ENCODE measurements at regions not wholly inside any gene's neighbourhood (a gene's known extent, or its start where the extent isn't known, plus 50 kb on each side); places are given as distances from the start of the nearest gene placed in this dataset.

GRCh38 chr5:74009502-74009901 is 383.5 kb downstream of the ARHGEF28 start:
- Histone ChIP-seq H3K4me2 (ENCODE audit: low read length) (no peak overlapping the region), H2AFZ (ENCODE audit: low read depth, low read length) (no peak overlapping the region), H3K9me2 (ENCODE audit: insufficient read depth, low read length) (no peaks in the 10 kb centered on the region), H3K4me3 (ENCODE audit: low read length) (no peak overlapping the region), H3K36me3 (ENCODE audit: insufficient read depth, low read length) (no peaks in the 10 kb centered on the region), H3K9ac (ENCODE audit: low read length) (no peak overlapping the region), H3K27me3 (ENCODE audit: insufficient read depth, low read depth, low read length) (no peaks in the 10 kb centered on the region), H3F3A (ENCODE audit: insufficient read depth, low read length, poor library complexity, severe bottlenecking) (no peaks in the 10 kb centered on the region), H3K9me3 (ENCODE audit: low read length) (no peaks in the 10 kb centered on the region), H4K20me1 (ENCODE audit: insufficient read depth) (no peaks in the 10 kb centered on the region), H3K79me2 (replicated peaks; ENCODE audit: insufficient read depth, low read length) (no peaks in the 10 kb centered on the region), H3K27ac (ENCODE audit: low read length) (no peak overlapping the region)
- TF ChIP-seq SMC3 (conservative IDR thresholded peaks at IDR 0.05; ENCODE audit: poor library complexity) (no peak), POLR2AphosphoS5 (IDR thresholded peaks at IDR 0.05) (no peak), TAF1 (IDR thresholded peaks at IDR 0.05; ENCODE audit: low read depth) (no peak), MXI1 (conservative IDR thresholded peaks at IDR 0.05; ENCODE audit: poor library complexity, severe bottlenecking) (no peak), REST (IDR thresholded peaks at IDR 0.05; ENCODE audit: borderline replicate concordance) (no peak), RAD21 (conservative IDR thresholded peaks at IDR 0.05) (no peak), EP300 (conservative IDR thresholded peaks at IDR 0.05; ENCODE audit: poor library complexity, severe bottlenecking) (no peak), EZH2 (IDR thresholded peaks at IDR 0.05; ENCODE audit: borderline replicate concordance, insufficient read depth, low read length, poor library complexity, severe bottlenecking) (no peak)

- TF ChIP-seq MXI1 (conservative IDR thresholded peaks at IDR 0.05; ENCODE audit: poor library complexity, severe bottlenecking) (no peak), CTCF (IDR thresholded peaks at IDR 0.05; ENCODE audit: poor library complexity, severe bottlenecking) (no peak), REST (IDR thresholded peaks at IDR 0.05; ENCODE audit: borderline replicate concordance) (no peak), POLR2AphosphoS5 (IDR thresholded peaks at IDR 0.05) (no peak), EZH2 (IDR thresholded peaks at IDR 0.05; ENCODE audit: borderline replicate concordance, insufficient read depth, low read length, poor library complexity, severe bottlenecking) (no peak), RAD21 (conservative IDR thresholded peaks at IDR 0.05) (no peak), TAF1 (IDR thresholded peaks at IDR 0.05; ENCODE audit: low read depth) (no peak), EP300 (conservative IDR thresholded peaks at IDR 0.05; ENCODE audit: poor library complexity, severe bottlenecking) (no peak), SMC3 (conservative IDR thresholded peaks at IDR 0.05; ENCODE audit: poor library complexity) (no peak)
- no peaks in the 10 kb centered on the region for H3F3A ChIP-seq (ENCODE audit: insufficient read depth, low read length, poor library complexity, severe bottlenecking)
- no peaks in the 10 kb centered on the region for H3K79me2 ChIP-seq (replicated peaks; ENCODE audit: insufficient read depth, low read length)
- H3K9me2 ChIP-seq (ENCODE audit: insufficient read depth, low read length), result no peaks in the 10 kb centered on the region
- H3K4me3 ChIP-seq (ENCODE audit: low read length), result no peak overlapping the region
- no peaks in the 10 kb centered on the region for H3K9me3 ChIP-seq (ENCODE audit: low read length)
- H3K9ac ChIP-seq (ENCODE audit: low read length), result no peak overlapping the region
- H2AFZ ChIP-seq (ENCODE audit: low read depth, low read length), result no peak overlapping the region
- no peaks in the 10 kb centered on the region for H3K36me3 ChIP-seq (ENCODE audit: insufficient read depth, low read length)
- H3K4me2 ChIP-seq (ENCODE audit: low read length), result no peak overlapping the region
- H3K27ac ChIP-seq (ENCODE audit: low read length), result no peak overlapping the region
- H4K20me1 ChIP-seq (ENCODE audit: insufficient read depth), result no peaks in the 10 kb centered on the region
- H3K27me3 ChIP-seq (ENCODE audit: insufficient read depth, low read depth, low read length), result no peaks in the 10 kb centered on the region
These were observed 381.2 kb downstream of the ARHGEF28 start for GRCh38 chr5:74007193-74007592.
